Mucosa of descending colon (tissue), 3 donors: ENCODE measurements at regions not wholly inside any gene's neighbourhood (a gene's known extent, or its start where the extent isn't known, plus 50 kb on each side); places are given as distances from the start of the nearest gene placed in this dataset.

Source experiments
- ATAC-seq: fragments of 200-7000 bp; cut with Tn5 transposase; one replicate; pipeline ENCODE4 v1.9.1; 2020; ENCODE audit warnings: mild to moderate bottlenecking, moderate library complexity
- DNase-seq, 3 donors: peaks; one replicate each; pipeline ENCODE4 v3.0.0-alpha.2; 2020
- H3K36me3 ChIP-seq: fragments of 200-600 bp; one replicate; pipeline ENCODE4 v1.8.0; 2021; ENCODE audit warnings: low read depth, mild to moderate bottlenecking
- H3K4me1 ChIP-seq: fragments of 200-600 bp; one replicate; pipeline ENCODE4 v1.8.0; 2021; ENCODE audit warnings: low read depth, mild to moderate bottlenecking
- H3K4me3 ChIP-seq: fragments of 200-600 bp; one replicate; pipeline ENCODE4 v1.8.0; 2021; ENCODE audit warnings: mild to moderate bottlenecking
- H3K9me3 ChIP-seq: fragments of 200-600 bp; one replicate; pipeline ENCODE4 v1.8.0; 2021; ENCODE audit warnings: mild to moderate bottlenecking
- intact Hi-C, 2 donors: fragments of 100-400 bp; cut with DNase I in 1 of 2; cut with micrococcal nuclease in 1 of 2; formaldehyde crosslinking; loops; one replicate each; pipeline versions ENCODE4 v1.11.0 to v1.11.1; 2022; cut with DNase I, micrococcal nuclease
- TF ChIP-seq, protein P1 (sequence below): fragments of 200-600 bp; IDR thresholded peaks from one replicate; pipeline ENCODE4 v1.8.0; 2022; ENCODE audit warnings: antibody characterized with exemption, mild to moderate bottlenecking
- donor health status: DM: no; HTN: no; CAD: no; lungs with moderate emphysema.
- donor health status: DM: no; HTN: no; CAD: no.
- donor health status: DM: no; HTN: yes; CAD: no.

DNA sequence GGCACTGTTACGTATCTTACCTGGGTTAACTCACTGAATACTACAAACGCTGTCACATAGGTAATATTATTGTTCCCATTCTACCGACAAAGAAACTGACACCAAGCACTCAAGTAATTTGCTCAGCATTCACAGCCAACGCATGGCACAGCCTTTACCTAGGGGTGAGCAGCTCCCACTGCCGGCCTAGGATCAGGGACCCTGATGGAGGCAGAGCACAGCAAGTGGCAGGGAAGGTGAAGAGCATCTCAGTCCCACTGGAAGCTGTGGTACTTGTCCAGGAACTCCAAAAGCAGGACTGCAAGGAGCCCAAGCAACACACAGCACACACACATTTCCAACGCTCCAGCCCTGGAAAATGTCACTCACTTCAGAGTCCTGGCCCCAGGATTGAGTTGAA is 111.8 kb upstream of the CDKN3 start:
- DNase-seq (no peak), ATAC-seq (no peak)
- TF ChIP-seq, protein P1, sequence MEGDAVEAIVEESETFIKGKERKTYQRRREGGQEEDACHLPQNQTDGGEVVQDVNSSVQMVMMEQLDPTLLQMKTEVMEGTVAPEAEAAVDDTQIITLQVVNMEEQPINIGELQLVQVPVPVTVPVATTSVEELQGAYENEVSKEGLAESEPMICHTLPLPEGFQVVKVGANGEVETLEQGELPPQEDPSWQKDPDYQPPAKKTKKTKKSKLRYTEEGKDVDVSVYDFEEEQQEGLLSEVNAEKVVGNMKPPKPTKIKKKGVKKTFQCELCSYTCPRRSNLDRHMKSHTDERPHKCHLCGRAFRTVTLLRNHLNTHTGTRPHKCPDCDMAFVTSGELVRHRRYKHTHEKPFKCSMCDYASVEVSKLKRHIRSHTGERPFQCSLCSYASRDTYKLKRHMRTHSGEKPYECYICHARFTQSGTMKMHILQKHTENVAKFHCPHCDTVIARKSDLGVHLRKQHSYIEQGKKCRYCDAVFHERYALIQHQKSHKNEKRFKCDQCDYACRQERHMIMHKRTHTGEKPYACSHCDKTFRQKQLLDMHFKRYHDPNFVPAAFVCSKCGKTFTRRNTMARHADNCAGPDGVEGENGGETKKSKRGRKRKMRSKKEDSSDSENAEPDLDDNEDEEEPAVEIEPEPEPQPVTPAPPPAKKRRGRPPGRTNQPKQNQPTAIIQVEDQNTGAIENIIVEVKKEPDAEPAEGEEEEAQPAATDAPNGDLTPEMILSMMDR, result no peak
- Histone ChIP-seq H3K9me3 (no peaks in the 10 kb centered on the region), H3K4me1 (no peaks in the 10 kb centered on the region), H3K36me3 (no peaks in the 10 kb centered on the region), H3K4me3 (no peak overlapping the region)
- intact Hi-C loops, result no loop called here

DNA sequence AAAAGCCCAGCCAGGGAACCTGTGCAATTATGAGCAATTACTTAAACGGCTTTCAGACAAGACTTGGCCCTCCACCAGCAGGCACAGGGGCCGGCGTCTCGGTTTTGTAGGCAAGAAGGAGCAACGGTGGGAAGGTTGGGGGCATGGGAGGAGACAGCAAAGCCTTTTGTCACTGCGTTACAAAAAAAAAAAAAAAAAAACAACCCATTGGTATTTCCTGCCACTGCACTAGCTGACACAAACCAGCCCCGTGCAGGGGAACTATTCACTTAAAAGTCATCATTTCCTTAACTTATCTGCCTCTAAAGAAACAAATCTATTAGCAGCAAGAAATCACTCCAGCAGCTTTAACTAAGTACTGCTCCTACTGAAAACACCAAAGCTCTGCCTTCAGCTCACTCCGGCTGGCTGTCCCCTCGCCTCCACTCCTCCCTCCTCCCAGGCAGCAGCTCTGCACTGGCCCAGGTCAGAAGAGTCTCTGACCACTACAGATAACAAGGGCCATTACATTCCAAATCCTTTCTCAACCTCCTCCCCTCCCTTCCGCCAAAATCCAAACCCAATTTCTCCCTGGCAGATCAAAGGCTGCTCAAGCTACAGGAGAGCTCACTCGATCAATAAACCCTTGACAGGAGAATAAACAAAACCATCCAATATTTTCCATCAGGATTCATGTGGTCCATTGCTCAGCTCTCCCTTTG is 105.2 kb upstream of the CDKN3 start:
- no peak for ATAC-seq
- no peak for DNase-seq
- no peaks in the 10 kb centered on the region for H3K4me1 ChIP-seq
- no peak overlapping the region for H3K4me3 ChIP-seq
- H3K9me3 ChIP-seq, result no peaks in the 10 kb centered on the region
- no peaks in the 10 kb centered on the region for H3K36me3 ChIP-seq
- intact Hi-C loops, result no loop called here
- TF ChIP-seq, protein P1, result no peak

GRCh38 chr14:54294802-54295201 is 102.0 kb upstream of the CDKN3 start:
- Histone ChIP-seq H3K9me3 (no peaks in the 10 kb centered on the region), H3K4me1 (no peaks in the 10 kb centered on the region), H3K4me3 (no peak overlapping the region), H3K36me3 (no peaks in the 10 kb centered on the region)
- TF ChIP-seq, protein P1, result no peak
- ATAC-seq, result no peak
- no peak for DNase-seq
- intact Hi-C loops, result no loop called here

- H3K9me3 ChIP-seq, result no peaks in the 10 kb centered on the region
- H3K4me3 ChIP-seq, result no peak overlapping the region
- peak in 1 of 3 donors; percentile 11 for DNase-seq
- no peaks in the 10 kb centered on the region for H3K4me1 ChIP-seq
- TF ChIP-seq, protein P1, result no peak
- ATAC-seq, result no peak
- H3K36me3 ChIP-seq, result no peaks in the 10 kb centered on the region
- intact Hi-C loops, result no loop called here
Observed at GRCh38 chr14:54299410-54300363, 97.1 kb upstream of the CDKN3 start.

GRCh38 chr14:54300881-54301280 is 95.9 kb upstream of the CDKN3 start:
- peak; percentile 76 for ATAC-seq
- Histone ChIP-seq H3K36me3 (no peaks in the 10 kb centered on the region), H3K9me3 (no peaks in the 10 kb centered on the region), H3K4me3 (no peak overlapping the region), H3K4me1 (no peaks in the 10 kb centered on the region)
- DNase-seq, result peak in 2 of 3 donors; percentile 19 to 31
- intact Hi-C loops, result no loop called here
- TF ChIP-seq, protein P1, result no peak
